ENCODE measurements at regions not wholly inside any gene's neighbourhood (a gene's known extent, or its start where the extent isn't known, plus 50 kb on each side); places are given as distances from the start of the nearest gene placed in this dataset.

DNA sequence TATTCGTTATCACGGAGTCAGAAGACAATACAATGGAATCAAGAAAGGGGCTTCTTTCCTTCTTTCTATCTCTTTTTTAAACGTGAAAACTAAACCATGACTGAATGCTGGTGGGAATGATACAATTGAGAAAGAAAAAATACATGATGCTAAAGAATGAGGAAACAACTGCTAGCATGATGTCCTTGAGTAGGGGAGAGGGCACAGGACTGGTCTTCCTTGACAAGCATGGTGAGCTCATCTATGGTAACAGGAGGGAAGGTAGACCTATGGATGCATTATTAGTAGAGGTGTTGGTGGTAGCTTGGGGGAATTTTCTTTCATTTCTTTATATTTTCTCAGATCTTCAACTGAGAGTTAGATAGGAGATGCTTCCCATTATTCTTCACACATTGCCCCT lies 88.9 kb upstream of the COL1A2 start:
- TF ChIP-seq CTCF (IDR thresholded peaks at IDR 0.05): no peak
- TF ChIP-seq POLR2A (IDR thresholded peaks at IDR 0.05): no peak
